ENCODE measurements at regions not wholly inside any gene's neighbourhood (a gene's known extent, or its start where the extent isn't known, plus 50 kb on each side); places are given as distances from the start of the nearest gene placed in this dataset.

- TF ChIP-seq GATA2 (IDR thresholded peaks at IDR 0.05; ENCODE audit: low read depth, low read length) = no peak
- no peak for TF ChIP-seq GATA3 (IDR thresholded peaks at IDR 0.05; ENCODE audit: low read depth, low read length)
These were observed 88.5 kb downstream of the FEM1C start for GRCh38 chr5:115456056-115456455.

Measured in SH-SY5Y (cell line).